Gastroesophageal sphincter (tissue), 3 donors: ENCODE measurements at regions not wholly inside any gene's neighbourhood (a gene's known extent, or its start where the extent isn't known, plus 50 kb on each side); places are given as distances from the start of the nearest gene placed in this dataset.

Source experiments
- CTCF ChIP-seq, 4 experiments: fragments of 200-600 bp in 2 of 4; fragments of 450-650 bp in 2 of 4; sonication (generic) in 1 of 4; IDR thresholded peaks; one replicate each; pipeline ENCODE4 v1.5.1; 2017 to 2019; ENCODE audit warnings: antibody characterized with exemption in 4 of 4, mild to moderate bottlenecking in 2 of 4, moderate library complexity in 2 of 4
- POLR2A ChIP-seq, 2 donors: fragments of 450-650 bp; IDR thresholded peaks; one replicate each; pipeline ENCODE4 v1.6.1; 2017; ENCODE audit warnings: antibody characterized with exemption in 2 of 2, mild to moderate bottlenecking in 2 of 2, moderate library complexity in 1 of 2
- POLR2AphosphoS5 ChIP-seq: sonication (generic); formaldehyde crosslinking; IDR thresholded peaks from one replicate; pipeline ENCODE4 v1.6.1; 2017; ENCODE audit warnings: antibody characterized with exemption

DNA sequence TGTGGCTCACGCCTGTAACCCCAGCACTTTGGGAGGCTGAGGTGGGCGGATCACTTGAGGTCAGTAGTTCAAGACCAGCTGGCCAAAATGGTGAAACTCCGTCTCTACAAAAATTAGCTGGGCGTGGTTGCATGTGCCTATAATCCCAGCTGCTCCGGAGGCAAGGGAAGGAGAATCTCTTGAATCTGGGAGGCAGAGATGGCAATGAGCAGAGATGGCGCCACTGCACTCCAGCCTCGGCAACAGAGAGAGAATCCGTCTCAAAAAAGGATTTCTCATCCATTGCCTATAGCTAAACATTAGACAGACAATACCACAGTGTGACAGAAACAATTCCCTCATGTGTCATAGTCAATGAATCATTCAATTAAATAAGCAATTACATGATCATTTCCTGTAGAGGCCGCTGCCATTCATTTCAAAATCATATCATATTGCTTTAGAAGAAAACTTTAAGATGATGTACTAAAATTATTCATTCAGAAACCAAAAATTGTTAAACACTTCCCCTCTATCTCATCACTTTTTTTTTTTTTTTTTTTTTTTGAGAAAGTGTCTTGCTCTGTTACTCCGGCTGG lies 69.5 kb upstream of the TGIF1 start:
- TF ChIP-seq CTCF (IDR thresholded peaks at IDR 0.05) (no peak), POLR2A (IDR thresholded peaks at IDR 0.05) (no peak), POLR2AphosphoS5 (no peak)
